HepG2 (cell line): ENCODE measurements at regions not wholly inside any gene's neighbourhood (a gene's known extent, or its start where the extent isn't known, plus 50 kb on each side); places are given as distances from the start of the nearest gene placed in this dataset.
A peak's percentile ranks its signal among the peaks of the same experiment; 100 is the strongest.

ENCODE experiments used
- ATAC-seq: fragments of 200-7000 bp; cut with Tn5 transposase; 3 replicates; pipeline ENCODE4 v1.9.1; 2020; ENCODE audit warnings: mild to moderate bottlenecking, moderate library complexity
- BruUV-seq: library from RNA; stranded (reverse); fragments of 400-500 nt; replicated peaks from 2 replicates; lab custom pipeline; 2021; lab: Mats Ljungman, UMichigan
- CTCF ChIA-PET: fragments of 300-600 bp; formaldehyde crosslinking; extraction: SDS; loops from one replicate; lab custom pipeline; 2021; ENCODE audit warnings: low total read pairs, inconsistent platforms, low intra/inter-chr PET ratio; lab: Yijun Ruan, JAX
- POLR2A ChIA-PET: fragments of 350-600 bp; sonication (Branson Sonifier 250); formaldehyde crosslinking; loops from one replicate; lab custom pipeline; 2020; ENCODE audit warnings: antibody characterized with exemption, inconsistent platforms; lab: Yijun Ruan, JAX
- DNase-seq: peaks from one replicate; pipeline ENCODE4 v3.0.0-alpha.2; 2015; ENCODE audit warnings: low spot score
- FAIRE-seq: peaks from 3 replicates; lab custom pipeline; 2011; peaks lifted over from hg19 to GRCh38; lab: Jason Lieb, UNC
- H2AFZ ChIP-seq: one replicate; pipeline ENCODE4 v1.6.1; 2011; ENCODE audit warnings: low read length, inconsistent platforms
- H3K27ac ChIP-seq: fragments of 300-600 bp; 3 replicates; pipeline ENCODE4 v1.8.0; 2011; ENCODE audit warnings: mixed run types, mild to moderate bottlenecking, mixed read lengths, low read length, inconsistent platforms; ENCODE audit not compliant: insufficient read depth; ENCODE audit errors: extremely low read length
- H3K27me3 ChIP-seq, 2 experiments: fragments of 200-600 bp in 1 of 2; 2 replicates in 1 of 2; 3 replicates in 1 of 2; pipeline versions ENCODE4 v1.6.0 to v1.8.0; 2011; ENCODE audit warnings: low read length in 2 of 2, mild to moderate bottlenecking in 2 of 2, moderate library complexity in 2 of 2, inconsistent platforms in 1 of 2; ENCODE audit not compliant: insufficient read depth in 2 of 2, control insufficient read depth in 1 of 2
- H3K36me3 ChIP-seq, 2 experiments: fragments of 200-600 bp in 1 of 2; replicated peaks in 1 of 2; 2 replicates in 1 of 2; 3 replicates in 1 of 2; pipeline versions ENCODE4 v1.5.1 to v1.8.0; 2011; ENCODE audit warnings: low read length in 2 of 2, inconsistent platforms in 1 of 2; ENCODE audit not compliant: insufficient read depth in 2 of 2, control insufficient read depth in 1 of 2
- H3K4me1 ChIP-seq: 2 replicates; pipeline ENCODE4 v1.5.1; 2012; ENCODE audit warnings: low read length, inconsistent platforms; ENCODE audit not compliant: insufficient read depth
- H3K4me2 ChIP-seq: 2 replicates; pipeline ENCODE4 v1.6.0; 2011; ENCODE audit warnings: low read depth, low read length, inconsistent platforms
- H3K4me3 ChIP-seq, 3 experiments: fragments of 200-600 bp in 1 of 3; sonication (generic), shearing (Covaris generic) in 1 of 3; replicated peaks in 1 of 3; 2 replicates each; pipeline ENCODE4 v1.5.1; 2011 to 2016; ENCODE audit warnings: low read length in 3 of 3, inconsistent platforms in 2 of 3, low read depth in 2 of 3, mild to moderate bottlenecking in 2 of 3, control low read depth in 1 of 3, mixed read lengths in 1 of 3; ENCODE audit not compliant: insufficient read depth in 1 of 3
- H3K79me2 ChIP-seq: one replicate; pipeline ENCODE4 v1.6.1; 2011; ENCODE audit warnings: low read length, inconsistent platforms; ENCODE audit not compliant: insufficient read depth
- H3K9ac ChIP-seq: 2 replicates; pipeline ENCODE4 v1.6.0; 2011; ENCODE audit warnings: mild to moderate bottlenecking, low read depth, low read length, inconsistent platforms; ENCODE audit not compliant: insufficient read depth
- H3K9me3 ChIP-seq: 2 replicates; pipeline ENCODE4 v1.5.1; 2012; ENCODE audit warnings: mild to moderate bottlenecking, low read length
- H4K20me1 ChIP-seq: 2 replicates; pipeline ENCODE4 v1.6.0; 2011; ENCODE audit warnings: inconsistent platforms, mild to moderate bottlenecking, low read length, moderate library complexity; ENCODE audit not compliant: insufficient read depth
- MAFF ChIP-seq: IDR thresholded peaks from 2 replicates; pipeline ENCODE4 v1.6.1; 2011; ENCODE audit warnings: low read depth, low read length, improper control_type of control experiment
- MAFK ChIP-seq, 2 experiments: IDR thresholded peaks in 1 of 2; conservative IDR thresholded peaks in 1 of 2; 2 replicates each; pipeline ENCODE4 v1.6.1; 2011; ENCODE audit warnings: improper control_type of control experiment in 2 of 2, low read length in 2 of 2
- PRMT3 ChIP-seq: sonication (generic); formaldehyde crosslinking; IDR thresholded peaks from 2 replicates; pipeline ENCODE4 v1.8.1; 2022; ENCODE audit warnings: low read depth, mild to moderate bottlenecking, moderate library complexity, missing genetic modification reagents, borderline replicate concordance
- REPIN1 ChIP-seq: sonication (generic); formaldehyde crosslinking; IDR thresholded peaks from 2 replicates; pipeline ENCODE4 v1.8.0; 2022; ENCODE audit warnings: missing genetic modification reagents, low read depth, mild to moderate bottlenecking, borderline replicate concordance
- SIN3B ChIP-seq: fragments of 150-350 bp; IDR thresholded peaks from 2 replicates; pipeline ENCODE4 v1.6.1; 2014; ENCODE audit warnings: low read length
- SP4 ChIP-seq: sonication (generic); formaldehyde crosslinking; IDR thresholded peaks from 2 replicates; pipeline ENCODE4 v1.8.1; 2023; ENCODE audit warnings: mild to moderate bottlenecking, missing genetic modification reagents
- ZNF282 ChIP-seq: fragments of 450-650 bp; IDR thresholded peaks from 2 replicates; pipeline ENCODE4 v1.6.1; 2018; ENCODE audit not compliant: partially characterized antibody
- ZNF7 ChIP-seq: IDR thresholded peaks from 2 replicates; pipeline ENCODE4 v1.6.1; 2016; ENCODE audit warnings: missing biosample characterization, missing genetic modification reagents
- WGBS: methylation state at CpG from one replicate; pipeline ENCODE4 v1.1.6; 2017; ENCODE audit warnings: low lambda C conversion rate; 5-methylcytosine and 5-hydroxymethylcytosine counted together
- in situ Hi-C: cut with HindIII; loops from 2 replicates; pipeline ENCODE4 v1.10.0; 2017; ENCODE audit warnings: low pct_unique_long_range_greater_than_20kb; ENCODE audit not compliant: extremely low pct_ligation_motif_present
- intact Hi-C: fragments of 100-400 bp; cut with micrococcal nuclease; formaldehyde crosslinking; loops from one replicate; pipeline ENCODE4 v1.10.0; 2022; ENCODE audit not compliant: unreplicated experiment
- TF ChIP-seq, protein P1 (sequence below): sonication (generic); formaldehyde crosslinking; IDR thresholded peaks from 2 replicates; pipeline ENCODE4 v1.4.0; 2020; ENCODE audit warnings: missing genetic modification reagents, mild to moderate bottlenecking, borderline replicate concordance

DNA sequence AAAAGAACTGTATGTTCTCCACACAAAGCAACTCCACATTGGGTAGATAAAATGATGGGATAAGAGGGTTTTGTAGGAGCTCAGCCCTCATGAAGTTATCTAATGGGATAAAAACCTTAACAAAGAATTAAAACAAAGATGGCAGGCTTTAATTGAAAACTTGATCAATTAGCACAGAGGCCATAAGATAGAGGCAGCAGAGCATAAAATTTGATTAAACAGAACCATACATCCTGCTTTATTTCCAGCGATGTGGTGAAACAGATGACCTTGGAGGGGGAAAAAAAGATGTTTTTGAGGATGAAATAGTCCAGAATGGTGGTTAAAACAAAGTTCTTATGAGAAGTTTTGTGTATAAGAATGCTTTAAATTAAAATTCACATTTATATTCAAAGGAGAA, 130.9 kb upstream of the ALCAM start (continued):
- TF ChIP-seq SP4 (CRISPR knock-in tag), result no peak
- no peak for TF ChIP-seq ZNF282

DNA sequence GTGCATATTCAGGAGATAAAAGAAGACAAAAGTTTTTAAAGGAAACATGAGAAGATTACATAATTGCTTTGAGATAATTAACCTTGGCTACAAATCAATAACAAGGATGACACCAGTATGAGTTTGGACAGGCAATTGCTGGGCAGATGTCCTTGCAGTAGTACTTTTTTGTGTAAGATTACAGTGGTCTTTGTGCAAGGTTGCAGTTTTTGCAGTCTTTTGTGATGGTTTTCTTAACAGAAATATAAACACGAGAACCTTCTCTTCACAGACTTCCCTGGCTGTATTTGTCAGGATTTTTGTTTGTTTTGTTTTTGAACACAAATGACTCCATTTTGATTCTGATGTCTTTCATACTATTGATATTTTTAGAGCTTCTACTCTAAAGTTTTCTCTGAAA, 128.3 kb upstream of the ALCAM start:
- H3K79me2 ChIP-seq, result no peaks in the 10 kb centered on the region
- in situ Hi-C loops, result no loop called here
- ATAC-seq (no peak), DNase-seq (no peak), FAIRE-seq (no peak)
- TF ChIP-seq MAFK (conservative IDR thresholded peaks at IDR 0.05 in 1 of 2, IDR thresholded peaks at IDR 0.05 in 1 of 2; ENCODE audit: low read length in 2 of 2) (peak; percentile 67 to 70; a peak in 3 of 4 replicates), MAFF (peak; percentile 70), PRMT3 (CRISPR knock-in tag) (no peak)
- ChIA-PET CTCF (no interaction called here), POLR2A (no interaction called here)
- no TSS peak for BruUV-seq
- no peaks in the 10 kb centered on the region for H3K4me1 ChIP-seq
- no peaks in the 10 kb centered on the region for H3K36me3 ChIP-seq
- whole genome bisulfite sequencing, result 0% methylated on average over 1 of the region's 1 CpG
- no peak overlapping the region for H3K27ac ChIP-seq
- no peaks in the 10 kb centered on the region for H3K9me3 ChIP-seq
- no peaks in the 10 kb centered on the region for H4K20me1 ChIP-seq
- no peak overlapping the region for H3K4me3 ChIP-seq
- H3K4me2 ChIP-seq, result no peak overlapping the region
- no peak overlapping the region for H3K9ac ChIP-seq
- no peak overlapping the region for H2AFZ ChIP-seq
- H3K27me3 ChIP-seq, result no peaks in the 10 kb centered on the region
- intact Hi-C loops, result no loop called here

DNA sequence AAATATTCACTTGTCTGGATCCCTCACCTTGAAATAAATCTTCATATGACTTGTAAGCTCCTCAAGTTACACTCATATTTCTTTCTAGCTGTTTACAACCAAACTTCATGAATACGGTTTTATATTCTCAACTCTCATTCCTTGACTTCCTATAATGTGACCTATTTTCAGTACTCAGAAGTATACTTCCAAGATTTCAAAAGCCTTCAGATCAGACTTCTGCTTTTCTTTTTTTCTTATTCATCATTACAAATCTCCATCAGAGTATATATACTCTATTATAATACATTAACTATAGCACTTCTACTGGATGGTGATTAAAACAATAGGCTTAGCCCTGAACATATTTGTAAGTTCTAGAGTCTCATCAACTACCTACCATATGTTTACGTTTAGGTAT, 123.6 kb upstream of the ALCAM start:
- in situ Hi-C loops, result no loop called here
- TF ChIP-seq ZNF7 (CRISPR knock-in tag) (no peak), REPIN1 (CRISPR knock-in tag) (no peak), SIN3B (no peak)
- TF ChIP-seq, protein P1, sequence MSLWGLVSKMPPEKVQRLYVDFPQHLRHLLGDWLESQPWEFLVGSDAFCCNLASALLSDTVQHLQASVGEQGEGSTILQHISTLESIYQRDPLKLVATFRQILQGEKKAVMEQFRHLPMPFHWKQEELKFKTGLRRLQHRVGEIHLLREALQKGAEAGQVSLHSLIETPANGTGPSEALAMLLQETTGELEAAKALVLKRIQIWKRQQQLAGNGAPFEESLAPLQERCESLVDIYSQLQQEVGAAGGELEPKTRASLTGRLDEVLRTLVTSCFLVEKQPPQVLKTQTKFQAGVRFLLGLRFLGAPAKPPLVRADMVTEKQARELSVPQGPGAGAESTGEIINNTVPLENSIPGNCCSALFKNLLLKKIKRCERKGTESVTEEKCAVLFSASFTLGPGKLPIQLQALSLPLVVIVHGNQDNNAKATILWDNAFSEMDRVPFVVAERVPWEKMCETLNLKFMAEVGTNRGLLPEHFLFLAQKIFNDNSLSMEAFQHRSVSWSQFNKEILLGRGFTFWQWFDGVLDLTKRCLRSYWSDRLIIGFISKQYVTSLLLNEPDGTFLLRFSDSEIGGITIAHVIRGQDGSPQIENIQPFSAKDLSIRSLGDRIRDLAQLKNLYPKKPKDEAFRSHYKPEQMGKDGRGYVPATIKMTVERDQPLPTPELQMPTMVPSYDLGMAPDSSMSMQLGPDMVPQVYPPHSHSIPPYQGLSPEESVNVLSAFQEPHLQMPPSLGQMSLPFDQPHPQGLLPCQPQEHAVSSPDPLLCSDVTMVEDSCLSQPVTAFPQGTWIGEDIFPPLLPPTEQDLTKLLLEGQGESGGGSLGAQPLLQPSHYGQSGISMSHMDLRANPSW (CRISPR knock-in tag), result no peak

More for the DNA sequence above, 123.6 kb upstream of the ALCAM start:
- no peak for FAIRE-seq
- no peaks in the 10 kb centered on the region; a peak in 1 of 5 replicates for H3K27me3 ChIP-seq
- H3K9ac ChIP-seq, result no peak overlapping the region
- H3K4me2 ChIP-seq, result no peak overlapping the region
- ChIA-PET CTCF (no interaction called here), POLR2A (no interaction called here)
- H3K4me3 ChIP-seq, result no peak overlapping the region
- BruUV-seq, result no TSS peak
- intact Hi-C loops, result no loop called here
- WGBS, result 8% methylated on average over 2 of the region's 2 CpGs
- no peak for DNase-seq
- no peaks in the 10 kb centered on the region for H3K9me3 ChIP-seq
- no peak overlapping the region for H3K27ac ChIP-seq
- H4K20me1 ChIP-seq, result no peaks in the 10 kb centered on the region
- H3K36me3 ChIP-seq, result no peaks in the 10 kb centered on the region
- no peaks in the 10 kb centered on the region for H3K4me1 ChIP-seq
- ATAC-seq, result no peak
- no peak overlapping the region for H2AFZ ChIP-seq
- H3K79me2 ChIP-seq, result no peaks in the 10 kb centered on the region
